HCT116 (cell line): ENCODE measurements at regions not wholly inside any gene's neighbourhood (a gene's known extent, or its start where the extent isn't known, plus 50 kb on each side); places are given as distances from the start of the nearest gene placed in this dataset.

Experiments used
- ATAC-seq: fragments of 200-7000 bp; cut with Tn5 transposase; 2 replicates; pipeline ENCODE4 v1.9.1; 2020; ENCODE audit warnings: mild to moderate bottlenecking, moderate library complexity
- BruUV-seq: library from RNA; stranded (reverse); fragments of 400-500 nt; replicated peaks from 2 replicates; lab custom pipeline; 2021; lab: Mats Ljungman, UMichigan
- CTCF ChIA-PET: fragments of 300-600 bp; sonication (Branson Sonifier 250); formaldehyde crosslinking; loops from one replicate; lab custom pipeline; 2021; ENCODE audit warnings: antibody characterized with exemption; lab: Charles Lee
- POLR2A ChIA-PET: fragments of 300-600, 350-600 bp; sonication (Branson Sonifier 250); formaldehyde crosslinking; loops from one replicate; lab custom pipeline; 2021; ENCODE audit warnings: antibody characterized with exemption; lab: Charles Lee
- RAD21 ChIA-PET, 2 experiments: fragments of 300-600 bp; sonication (Branson Sonifier 250); formaldehyde crosslinking; loops; one replicate each; lab custom pipeline; 2023; ENCODE audit warnings: low total read pairs in 2 of 2; ENCODE audit not compliant: uncharacterized antibody in 2 of 2, unreplicated experiment in 2 of 2, low non-redundant PET in 1 of 2; lab: Charles Lee
- DNase-seq: peaks from one replicate; pipeline ENCODE4 v3.0.0-alpha.2; 2010; ENCODE audit warnings: low read depth, low spot score
- H2AFZ ChIP-seq: fragments of 200-600 bp; shearing (Covaris generic), sonication (generic); 2 replicates; pipeline ENCODE4 v1.6.1; 2017; ENCODE audit warnings: low read depth, mixed run types, mixed read lengths, antibody characterized with exemption, low read length; ENCODE audit not compliant: poor library complexity, severe bottlenecking
- H3K27ac ChIP-seq: 2 replicates; pipeline ENCODE4 v1.5.1; 2012; ENCODE audit warnings: low read depth, low read length
- H3K27me3 ChIP-seq: fragments of 200-600 bp; sonication (generic); 2 replicates; pipeline ENCODE4 v1.6.1; 2016; ENCODE audit warnings: mixed run types, low read length, mixed read lengths; ENCODE audit not compliant: insufficient read depth
- H3K36me3 ChIP-seq, 2 experiments: fragments of 200-500 bp in 1 of 2; fragments of 200-600 bp in 1 of 2; sonication (Bioruptor generic) in 1 of 2; sonication (generic) in 1 of 2; 2 replicates each; pipeline versions ENCODE4 v1.5.1 to v1.6.1; 2014 to 2016; ENCODE audit warnings: low read length in 2 of 2, inconsistent platforms in 1 of 2, mixed read lengths in 1 of 2, mixed run types in 1 of 2; ENCODE audit not compliant: insufficient read depth in 2 of 2, control insufficient read depth in 1 of 2
- H3K4me1 ChIP-seq, 2 experiments: fragments of 200-600 bp in 1 of 2; sonication (generic) in 1 of 2; 2 replicates each; pipeline versions ENCODE4 v1.5.1 to v1.6.1; 2012 to 2017; ENCODE audit warnings: low read length in 2 of 2, inconsistent platforms in 1 of 2, mild to moderate bottlenecking in 1 of 2, mixed read lengths in 1 of 2, mixed run types in 1 of 2, moderate library complexity in 1 of 2; ENCODE audit not compliant: insufficient read depth in 2 of 2, control insufficient read depth in 1 of 2
- H3K4me2 ChIP-seq: fragments of 200-600 bp; sonication (generic); 2 replicates; pipeline ENCODE4 v1.6.1; 2017; ENCODE audit warnings: mixed run types, low read length, mixed read lengths
- H3K4me3 ChIP-seq, 2 experiments: fragments of 200-600 bp in 1 of 2; sonication (generic) in 1 of 2; replicated peaks in 1 of 2; 2 replicates each; pipeline ENCODE4 v1.5.1; 2011 to 2016; ENCODE audit warnings: low read length in 2 of 2, control low read depth in 1 of 2, low read depth in 1 of 2, mild to moderate bottlenecking in 1 of 2, mixed read lengths in 1 of 2, mixed run types in 1 of 2
- H3K79me2 ChIP-seq: fragments of 200-600 bp; sonication (generic); 2 replicates; pipeline ENCODE4 v1.6.1; 2017; ENCODE audit warnings: mild to moderate bottlenecking, mixed run types, low read length, moderate library complexity, mixed read lengths; ENCODE audit not compliant: insufficient read depth
- H3K9ac ChIP-seq: fragments of 200-600 bp; sonication (generic); 2 replicates; pipeline ENCODE4 v1.6.1; 2016; ENCODE audit warnings: low read length, mixed read lengths
- H3K9me2 ChIP-seq: fragments of 200-600 bp; sonication (generic), shearing (Covaris generic); 2 replicates; pipeline ENCODE4 v1.6.1; 2017; ENCODE audit warnings: mixed run types, mild to moderate bottlenecking, moderate library complexity; ENCODE audit not compliant: insufficient read depth
- H3K9me3 ChIP-seq, 2 experiments: fragments of 200-500 bp in 1 of 2; fragments of 200-600 bp in 1 of 2; sonication (Bioruptor generic) in 1 of 2; sonication (generic) in 1 of 2; 2 replicates each; pipeline ENCODE4 v1.6.1; 2014 to 2017; ENCODE audit warnings: low read length in 2 of 2, mixed read lengths in 2 of 2, inconsistent platforms in 1 of 2, low read depth in 1 of 2, mild to moderate bottlenecking in 1 of 2, mixed run types in 1 of 2, moderate library complexity in 1 of 2; ENCODE audit not compliant: control insufficient read depth in 1 of 2, insufficient read depth in 1 of 2
- H4K20me1 ChIP-seq: fragments of 200-600 bp; sonication (generic), shearing (Covaris generic); 2 replicates; pipeline ENCODE4 v1.6.1; 2017; ENCODE audit warnings: mixed run types, mild to moderate bottlenecking, moderate library complexity; ENCODE audit not compliant: insufficient read depth
- POLR2AphosphoS5 ChIP-seq: IDR thresholded peaks from 2 replicates; pipeline ENCODE4 v1.6.1; 2011; ENCODE audit warnings: mild to moderate bottlenecking, low read depth, low read length, moderate library complexity
- intact Hi-C: fragments of 100-400 bp; cut with micrococcal nuclease; formaldehyde crosslinking; loops from 2 replicates; pipeline ENCODE4 v1.10.0; 2022
- TF ChIP-seq, protein P1 (sequence below): IDR thresholded peaks from 2 replicates; pipeline ENCODE4 v1.6.1; 2011; ENCODE audit warnings: mild to moderate bottlenecking, low read length, moderate library complexity; ENCODE audit not compliant: insufficient replicate concordance; ENCODE audit errors: extremely low read depth
- TF ChIP-seq, protein P2 (sequence below): IDR thresholded peaks from 2 replicates; pipeline ENCODE4 v1.6.1; 2012

DNA sequence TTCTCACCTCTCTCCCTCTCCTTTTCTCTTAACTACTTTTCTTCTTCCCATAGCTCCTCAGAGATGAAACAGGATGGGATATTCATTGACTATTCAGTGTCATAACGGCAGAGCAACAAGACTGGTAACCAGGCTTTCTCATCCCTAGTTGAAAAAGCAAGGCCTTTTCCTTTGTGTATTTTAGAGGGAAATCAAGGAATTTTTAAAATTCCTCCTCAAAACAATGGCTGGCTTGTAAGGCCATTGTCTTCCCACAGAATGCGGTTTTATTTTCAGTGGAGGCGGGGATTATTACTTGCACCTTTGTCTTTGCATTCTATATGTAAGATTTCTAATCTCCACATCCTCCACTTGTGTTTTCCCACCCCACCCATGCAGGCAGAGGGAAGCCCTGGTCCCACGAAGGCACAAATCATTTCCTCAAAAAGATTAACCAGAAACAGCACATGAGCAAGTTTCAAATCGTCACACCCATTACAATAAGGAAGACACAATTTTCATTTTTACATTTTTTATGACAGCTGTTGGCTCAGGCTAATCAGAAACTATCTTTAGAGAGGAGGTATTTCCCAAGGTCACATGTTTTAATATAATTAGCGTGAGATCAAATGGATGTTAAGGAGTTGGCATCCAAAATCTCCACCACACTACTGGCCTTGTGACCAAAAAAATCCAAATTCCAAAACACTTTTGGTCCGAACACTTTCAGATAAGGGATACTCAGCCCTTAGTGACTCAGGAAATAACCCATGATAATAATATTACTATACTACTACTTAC lies 53.0 kb upstream of the KDR start:
- intact Hi-C loops = loop anchor here (5.0 kb wide), 1 partner anchor 374 kb away; no protein-coding TSS in a partner anchor
- H3K9me3 ChIP-seq = no peaks in the 10 kb centered on the region
- no peak overlapping the region for H3K9ac ChIP-seq
- CTCF ChIA-PET = no interaction called here
- H3K4me3 ChIP-seq = no peak overlapping the region
- no peak for DNase-seq
- no peak overlapping the region for H2AFZ ChIP-seq
- TF ChIP-seq, protein P1, sequence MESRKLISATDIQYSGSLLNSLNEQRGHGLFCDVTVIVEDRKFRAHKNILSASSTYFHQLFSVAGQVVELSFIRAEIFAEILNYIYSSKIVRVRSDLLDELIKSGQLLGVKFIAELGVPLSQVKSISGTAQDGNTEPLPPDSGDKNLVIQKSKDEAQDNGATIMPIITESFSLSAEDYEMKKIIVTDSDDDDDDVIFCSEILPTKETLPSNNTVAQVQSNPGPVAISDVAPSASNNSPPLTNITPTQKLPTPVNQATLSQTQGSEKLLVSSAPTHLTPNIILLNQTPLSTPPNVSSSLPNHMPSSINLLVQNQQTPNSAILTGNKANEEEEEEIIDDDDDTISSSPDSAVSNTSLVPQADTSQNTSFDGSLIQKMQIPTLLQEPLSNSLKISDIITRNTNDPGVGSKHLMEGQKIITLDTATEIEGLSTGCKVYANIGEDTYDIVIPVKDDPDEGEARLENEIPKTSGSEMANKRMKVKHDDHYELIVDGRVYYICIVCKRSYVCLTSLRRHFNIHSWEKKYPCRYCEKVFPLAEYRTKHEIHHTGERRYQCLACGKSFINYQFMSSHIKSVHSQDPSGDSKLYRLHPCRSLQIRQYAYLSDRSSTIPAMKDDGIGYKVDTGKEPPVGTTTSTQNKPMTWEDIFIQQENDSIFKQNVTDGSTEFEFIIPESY = no peak
- TF ChIP-seq, protein P2, sequence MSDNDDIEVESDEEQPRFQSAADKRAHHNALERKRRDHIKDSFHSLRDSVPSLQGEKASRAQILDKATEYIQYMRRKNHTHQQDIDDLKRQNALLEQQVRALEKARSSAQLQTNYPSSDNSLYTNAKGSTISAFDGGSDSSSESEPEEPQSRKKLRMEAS = no peak
- TF ChIP-seq POLR2AphosphoS5 = no peak
- TF ChIP-seq, all 23 proteins: peak for 0
- BruUV-seq = no TSS peak
- no peaks in the 10 kb centered on the region for H4K20me1 ChIP-seq
- H3K4me1 ChIP-seq = peaks cover 6 to 29% of the 10 kb centered on the region in 2 experiments; a peak in 3 of 4 replicates
- H3K9me2 ChIP-seq = no peaks in the 10 kb centered on the region
- H3K4me2 ChIP-seq = no peak overlapping the region
- RAD21 ChIA-PET = no interaction called here
- H3K36me3 ChIP-seq = peaks cover 8 to 26% of the 10 kb centered on the region in 2 experiments; a peak in 3 of 4 replicates
- POLR2A ChIA-PET = no interaction called here
- no peak for ATAC-seq
- no peak overlapping the region for H3K27ac ChIP-seq
- H3K27me3 ChIP-seq = no peaks in the 10 kb centered on the region
- peaks cover 19% of the 10 kb centered on the region for H3K79me2 ChIP-seq
